ENCODE measurements at regions not wholly inside any gene's neighbourhood (a gene's known extent, or its start where the extent isn't known, plus 50 kb on each side); places are given as distances from the start of the nearest gene placed in this dataset.

- TF ChIP-seq POLR2A (IDR thresholded peaks at IDR 0.05) (no peak), CTCF (IDR thresholded peaks at IDR 0.05) (no peak)
- WGBS, 3 donors: 82 to 94% (median 88%) methylated on average over 6 of the region's 6 CpGs
- intact Hi-C loops (cut with DNase I): no loop called here
Observed at GRCh38 chr1:239977416-239977815, 114.3 kb upstream of the FMN2 start.

DNA sequence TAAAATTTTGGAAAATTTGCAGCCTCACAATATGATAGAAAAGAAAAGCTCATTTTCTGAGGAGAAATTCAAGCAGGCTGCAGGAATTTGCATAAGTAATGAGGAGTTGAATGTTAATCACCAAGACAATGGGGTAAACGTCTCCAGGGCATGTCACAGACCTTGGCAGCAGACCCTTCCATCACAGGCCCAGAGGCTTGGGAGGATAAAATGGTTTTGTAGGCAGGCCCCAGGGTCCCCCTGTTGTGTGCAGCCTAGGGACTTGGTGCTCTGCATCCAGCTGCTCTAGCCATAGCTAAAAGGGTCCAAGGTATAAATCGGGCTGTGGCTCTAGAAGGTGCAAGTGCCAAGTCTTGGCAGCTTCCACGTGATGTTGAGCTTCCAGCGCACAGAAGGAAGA, 112.2 kb upstream of the FMN2 start:
- intact Hi-C loops (cut with DNase I): no loop called here
- Histone ChIP-seq H3K36me3 (no peaks in the 10 kb centered on the region), H3K4me3 (no peak overlapping the region), H3K4me1 (ENCODE audit: insufficient read depth) (no peaks in the 10 kb centered on the region), H3K27ac (no peak overlapping the region), H3K9me3 (no peaks in the 10 kb centered on the region), H3K27me3 (no peaks in the 10 kb centered on the region)
- TF ChIP-seq EP300 (IDR thresholded peaks at IDR 0.05) (no peak), POLR2A (IDR thresholded peaks at IDR 0.05) (no peak), CTCF (IDR thresholded peaks at IDR 0.05) (no peak)
- no peak for DNase-seq
- 61 to 78% (median 67%) methylated on average over 4 of the region's 4 CpGs for WGBS, 3 donors

More at GRCh38 chr1:239977416-239977815, 114.3 kb upstream of the FMN2 start:
- Histone ChIP-seq H3K4me1 (ENCODE audit: insufficient read depth) (no peaks in the 10 kb centered on the region), H3K27ac (no peak overlapping the region), H3K36me3 (no peaks in the 10 kb centered on the region), H3K4me3 (no peak overlapping the region), H3K9me3 (no peaks in the 10 kb centered on the region), H3K27me3 (no peaks in the 10 kb centered on the region)
- DNase-seq: no peak

- Histone ChIP-seq H3K4me1 (ENCODE audit: insufficient read depth) (no peaks in the 10 kb centered on the region), H3K27me3 (no peaks in the 10 kb centered on the region), H3K36me3 (no peaks in the 10 kb centered on the region), H3K27ac (no peak overlapping the region), H3K4me3 (no peak overlapping the region), H3K9me3 (no peaks in the 10 kb centered on the region)
- DNase-seq: no peak
- no peak for TF ChIP-seq EP300 (IDR thresholded peaks at IDR 0.05)
- no peak for TF ChIP-seq CTCF (IDR thresholded peaks at IDR 0.05)
- TF ChIP-seq POLR2A (IDR thresholded peaks at IDR 0.05): no peak
- intact Hi-C loops (cut with DNase I): no loop called here
- WGBS, 3 donors: 53 to 63% (median 58%) methylated on average over 2 of the region's 2 CpGs
Observed at GRCh38 chr1:239982762-239983161, 108.9 kb upstream of the FMN2 start.

- no peaks in the 10 kb centered on the region for H3K27me3 ChIP-seq
- intact Hi-C loops (cut with DNase I): no loop called here
- no peaks in the 10 kb centered on the region for H3K4me1 ChIP-seq (ENCODE audit: insufficient read depth)
- no peak overlapping the region for H3K27ac ChIP-seq
- H3K4me3 ChIP-seq: no peak overlapping the region
- H3K36me3 ChIP-seq: no peaks in the 10 kb centered on the region
- no peak for DNase-seq
- no peak for TF ChIP-seq POLR2A (IDR thresholded peaks at IDR 0.05)
- TF ChIP-seq CTCF (IDR thresholded peaks at IDR 0.05): no peak
- no peak for TF ChIP-seq EP300 (IDR thresholded peaks at IDR 0.05)
- 88 to 97% (median 94%) methylated on average over 4 of the region's 4 CpGs for WGBS, 3 donors
- H3K9me3 ChIP-seq: no peaks in the 10 kb centered on the region
Observed at GRCh38 chr1:239985044-239985443, 106.6 kb upstream of the FMN2 start.

Data from ovary (tissue), 7 donors.